ENCODE measurements at regions not wholly inside any gene's neighbourhood (a gene's known extent, or its start where the extent isn't known, plus 50 kb on each side); places are given as distances from the start of the nearest gene placed in this dataset.

DNA sequence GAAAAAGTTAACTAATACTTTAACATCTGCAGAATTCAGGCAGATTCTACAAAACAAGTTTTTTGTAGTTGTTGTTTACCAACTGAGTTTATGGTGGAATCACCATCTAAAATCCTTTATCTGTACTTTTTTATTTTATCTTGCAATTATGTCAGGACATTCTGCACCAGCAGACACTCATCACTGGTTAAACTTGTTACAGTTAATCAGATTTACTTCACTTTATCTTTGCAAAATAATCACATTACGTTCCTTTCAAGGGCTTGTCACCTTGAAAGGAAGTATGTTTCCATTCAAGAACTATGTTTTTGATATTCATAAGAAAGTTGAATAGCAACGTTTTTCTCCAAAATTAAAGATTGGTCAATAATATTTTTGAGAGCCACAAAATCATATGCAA lies 796.6 kb upstream of the ROBO1 start:
- TF ChIP-seq, protein P1, sequence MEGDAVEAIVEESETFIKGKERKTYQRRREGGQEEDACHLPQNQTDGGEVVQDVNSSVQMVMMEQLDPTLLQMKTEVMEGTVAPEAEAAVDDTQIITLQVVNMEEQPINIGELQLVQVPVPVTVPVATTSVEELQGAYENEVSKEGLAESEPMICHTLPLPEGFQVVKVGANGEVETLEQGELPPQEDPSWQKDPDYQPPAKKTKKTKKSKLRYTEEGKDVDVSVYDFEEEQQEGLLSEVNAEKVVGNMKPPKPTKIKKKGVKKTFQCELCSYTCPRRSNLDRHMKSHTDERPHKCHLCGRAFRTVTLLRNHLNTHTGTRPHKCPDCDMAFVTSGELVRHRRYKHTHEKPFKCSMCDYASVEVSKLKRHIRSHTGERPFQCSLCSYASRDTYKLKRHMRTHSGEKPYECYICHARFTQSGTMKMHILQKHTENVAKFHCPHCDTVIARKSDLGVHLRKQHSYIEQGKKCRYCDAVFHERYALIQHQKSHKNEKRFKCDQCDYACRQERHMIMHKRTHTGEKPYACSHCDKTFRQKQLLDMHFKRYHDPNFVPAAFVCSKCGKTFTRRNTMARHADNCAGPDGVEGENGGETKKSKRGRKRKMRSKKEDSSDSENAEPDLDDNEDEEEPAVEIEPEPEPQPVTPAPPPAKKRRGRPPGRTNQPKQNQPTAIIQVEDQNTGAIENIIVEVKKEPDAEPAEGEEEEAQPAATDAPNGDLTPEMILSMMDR (IDR thresholded peaks at IDR 0.05; ENCODE audit: low read depth, low read length, missing input control) = no peak
- TF ChIP-seq NR2F2 (IDR thresholded peaks at IDR 0.05) (no peak), YY1 (IDR thresholded peaks at IDR 0.05) (no peak), SP1 (IDR thresholded peaks at IDR 0.05) (no peak), HNF4A (conservative IDR thresholded peaks at IDR 0.05) (no peak), FOXA2 (IDR thresholded peaks at IDR 0.05) (no peak), EGR1 (IDR thresholded peaks at IDR 0.05; ENCODE audit: low read depth in 2 of 2) (no peak), JUND (IDR thresholded peaks at IDR 0.05) (no peak)
- TF ChIP-seq, protein P2, sequence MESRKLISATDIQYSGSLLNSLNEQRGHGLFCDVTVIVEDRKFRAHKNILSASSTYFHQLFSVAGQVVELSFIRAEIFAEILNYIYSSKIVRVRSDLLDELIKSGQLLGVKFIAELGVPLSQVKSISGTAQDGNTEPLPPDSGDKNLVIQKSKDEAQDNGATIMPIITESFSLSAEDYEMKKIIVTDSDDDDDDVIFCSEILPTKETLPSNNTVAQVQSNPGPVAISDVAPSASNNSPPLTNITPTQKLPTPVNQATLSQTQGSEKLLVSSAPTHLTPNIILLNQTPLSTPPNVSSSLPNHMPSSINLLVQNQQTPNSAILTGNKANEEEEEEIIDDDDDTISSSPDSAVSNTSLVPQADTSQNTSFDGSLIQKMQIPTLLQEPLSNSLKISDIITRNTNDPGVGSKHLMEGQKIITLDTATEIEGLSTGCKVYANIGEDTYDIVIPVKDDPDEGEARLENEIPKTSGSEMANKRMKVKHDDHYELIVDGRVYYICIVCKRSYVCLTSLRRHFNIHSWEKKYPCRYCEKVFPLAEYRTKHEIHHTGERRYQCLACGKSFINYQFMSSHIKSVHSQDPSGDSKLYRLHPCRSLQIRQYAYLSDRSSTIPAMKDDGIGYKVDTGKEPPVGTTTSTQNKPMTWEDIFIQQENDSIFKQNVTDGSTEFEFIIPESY (IDR thresholded peaks at IDR 0.05) = no peak
- WGBS = 12% methylated on average over 2 of the region's 2 CpGs
- H3K9me3 ChIP-seq (ENCODE audit: control insufficient read depth in 4 of 4, low read length in 3 of 4) = no peaks in the 10 kb centered on the region
- no peak overlapping the region for H3K9ac ChIP-seq (ENCODE audit: low read depth in 1 of 2, low read length in 2 of 2)
- H3K4me1 ChIP-seq (ENCODE audit: control insufficient read depth in 4 of 4, insufficient read depth in 4 of 4, low read length in 3 of 4) = no peaks in the 10 kb centered on the region
- H3K4me3 ChIP-seq (ENCODE audit: low read depth in 1 of 3, low read length in 3 of 3) = no peak overlapping the region
- DNase-seq (ENCODE audit: low spot score) = no peak
- H3K36me3 ChIP-seq (ENCODE audit: control insufficient read depth in 4 of 4, insufficient read depth in 3 of 4, low read depth in 1 of 4, low read length in 3 of 4) = no peaks in the 10 kb centered on the region
- no peaks in the 10 kb centered on the region for H3K27me3 ChIP-seq (ENCODE audit: control insufficient read depth in 4 of 4, insufficient read depth in 4 of 4, low read length in 3 of 4)
- H3K27ac ChIP-seq (ENCODE audit: low read depth in 1 of 2, low read length in 2 of 2) = no peak overlapping the region

- no peak overlapping the region for H3K9ac ChIP-seq (ENCODE audit: low read depth in 1 of 2, low read length in 2 of 2)
- TF ChIP-seq NR2F2 (IDR thresholded peaks at IDR 0.05) = no peak
- TF ChIP-seq, protein P3, sequence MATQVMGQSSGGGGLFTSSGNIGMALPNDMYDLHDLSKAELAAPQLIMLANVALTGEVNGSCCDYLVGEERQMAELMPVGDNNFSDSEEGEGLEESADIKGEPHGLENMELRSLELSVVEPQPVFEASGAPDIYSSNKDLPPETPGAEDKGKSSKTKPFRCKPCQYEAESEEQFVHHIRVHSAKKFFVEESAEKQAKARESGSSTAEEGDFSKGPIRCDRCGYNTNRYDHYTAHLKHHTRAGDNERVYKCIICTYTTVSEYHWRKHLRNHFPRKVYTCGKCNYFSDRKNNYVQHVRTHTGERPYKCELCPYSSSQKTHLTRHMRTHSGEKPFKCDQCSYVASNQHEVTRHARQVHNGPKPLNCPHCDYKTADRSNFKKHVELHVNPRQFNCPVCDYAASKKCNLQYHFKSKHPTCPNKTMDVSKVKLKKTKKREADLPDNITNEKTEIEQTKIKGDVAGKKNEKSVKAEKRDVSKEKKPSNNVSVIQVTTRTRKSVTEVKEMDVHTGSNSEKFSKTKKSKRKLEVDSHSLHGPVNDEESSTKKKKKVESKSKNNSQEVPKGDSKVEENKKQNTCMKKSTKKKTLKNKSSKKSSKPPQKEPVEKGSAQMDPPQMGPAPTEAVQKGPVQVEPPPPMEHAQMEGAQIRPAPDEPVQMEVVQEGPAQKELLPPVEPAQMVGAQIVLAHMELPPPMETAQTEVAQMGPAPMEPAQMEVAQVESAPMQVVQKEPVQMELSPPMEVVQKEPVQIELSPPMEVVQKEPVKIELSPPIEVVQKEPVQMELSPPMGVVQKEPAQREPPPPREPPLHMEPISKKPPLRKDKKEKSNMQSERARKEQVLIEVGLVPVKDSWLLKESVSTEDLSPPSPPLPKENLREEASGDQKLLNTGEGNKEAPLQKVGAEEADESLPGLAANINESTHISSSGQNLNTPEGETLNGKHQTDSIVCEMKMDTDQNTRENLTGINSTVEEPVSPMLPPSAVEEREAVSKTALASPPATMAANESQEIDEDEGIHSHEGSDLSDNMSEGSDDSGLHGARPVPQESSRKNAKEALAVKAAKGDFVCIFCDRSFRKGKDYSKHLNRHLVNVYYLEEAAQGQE (IDR thresholded peaks at IDR 0.05) = no peak
- TF ChIP-seq, protein P2 (IDR thresholded peaks at IDR 0.05) = no peak
- no peak for TF ChIP-seq EGR1 (IDR thresholded peaks at IDR 0.05; ENCODE audit: low read depth in 2 of 2)
- TF ChIP-seq RAD21 (IDR thresholded peaks at IDR 0.05) = no peak
- no peak for TF ChIP-seq SP1 (IDR thresholded peaks at IDR 0.05)
- H3K9me3 ChIP-seq (ENCODE audit: control insufficient read depth in 4 of 4, low read length in 3 of 4) = no peaks in the 10 kb centered on the region
- no peak overlapping the region for H3K4me3 ChIP-seq (ENCODE audit: low read depth in 1 of 3, low read length in 3 of 3)
- no peaks in the 10 kb centered on the region for H3K4me1 ChIP-seq (ENCODE audit: control insufficient read depth in 4 of 4, insufficient read depth in 4 of 4, low read length in 3 of 4)
- WGBS = 72% methylated on average over 4 of the region's 4 CpGs
- no peak overlapping the region for H3K27ac ChIP-seq (ENCODE audit: low read depth in 1 of 2, low read length in 2 of 2)
- H3K27me3 ChIP-seq (ENCODE audit: control insufficient read depth in 4 of 4, insufficient read depth in 4 of 4, low read length in 3 of 4) = no peaks in the 10 kb centered on the region
- DNase-seq (ENCODE audit: low spot score) = no peak
- no peaks in the 10 kb centered on the region for H3K36me3 ChIP-seq (ENCODE audit: control insufficient read depth in 4 of 4, insufficient read depth in 3 of 4, low read depth in 1 of 4, low read length in 3 of 4)
These were observed 791.9 kb upstream of the ROBO1 start for GRCh38 chr3:80559701-80560100.
